ENCODE measurements at regions not wholly inside any gene's neighbourhood (a gene's known extent, or its start where the extent isn't known, plus 50 kb on each side); places are given as distances from the start of the nearest gene placed in this dataset.

- Mint-ChIP-seq H3K27me3 (no peaks in the 10 kb centered on the region), H3K9me3 (no peaks in the 10 kb centered on the region), H3K27ac (no peak overlapping the region), H3K4me1 (no peaks in the 10 kb centered on the region), H3K36me3 (no peaks in the 10 kb centered on the region), H3K4me3 (no peak overlapping the region)
- ATAC-seq (replicated peaks in 1 of 4) (no peak), DNase-seq (no peak)
- WGBS (ENCODE audit: insufficient coverage): 100% methylated on average over 1 of the region's 2 CpGs
- Histone ChIP-seq H3K27ac (ENCODE audit: low read length) (no peak overlapping the region), H3K4me3 (ENCODE audit: control insufficient read depth in 1 of 2, extremely low read depth in 1 of 2, low read length in 1 of 2) (no peak overlapping the region), H3K27me3 (replicated peaks in 1 of 2; ENCODE audit: control insufficient read depth in 2 of 2, extremely low read depth in 1 of 2, insufficient read depth in 2 of 2, low read length in 1 of 2) (no peaks in the 10 kb centered on the region), H3K9me3 (no peaks in the 10 kb centered on the region), H3K36me3 (ENCODE audit: control insufficient read depth in 2 of 2, extremely low read depth in 1 of 2, insufficient read depth in 1 of 2, low read length in 1 of 2) (no peaks in the 10 kb centered on the region), H3K4me1 (ENCODE audit: control insufficient read depth in 1 of 2, extremely low read depth in 1 of 2, insufficient read depth in 2 of 2, low read length in 2 of 2) (no peaks in the 10 kb centered on the region)
- CTCF ChIA-PET: interaction anchor here in 1 of 2 donors (0.6 kb wide), 2 partner anchors 77 to 1179 kb away, joined by 3 read pairs; no protein-coding TSS in a partner anchor
- POLR2A ChIA-PET: no interaction called here
Measured at GRCh38 chr7:10592604-10593003, 381.1 kb upstream of the PHF14 start.

DNA sequence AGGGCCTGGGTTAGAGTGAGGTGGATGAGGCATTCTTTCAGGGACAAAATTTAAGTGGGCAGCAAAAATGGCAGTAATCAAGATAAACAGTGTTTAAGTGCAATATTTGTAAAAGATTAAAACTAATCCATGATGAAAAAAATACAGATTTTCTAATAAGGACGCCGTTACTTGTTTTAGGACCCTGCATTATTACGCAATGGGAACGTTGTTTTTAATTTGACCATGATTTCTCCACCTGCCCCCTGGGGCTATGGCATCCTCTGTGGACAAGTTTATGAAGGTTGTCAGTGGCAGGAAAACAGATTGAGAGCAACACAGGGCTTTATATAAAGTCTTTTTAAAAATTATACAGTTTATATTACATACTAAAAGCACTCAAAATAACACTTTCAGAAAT lies 380.6 kb upstream of the PHF14 start:
- Mint-ChIP-seq H3K9me3 (no peaks in the 10 kb centered on the region), H3K4me1 (no peaks in the 10 kb centered on the region), H3K4me3 (no peak overlapping the region), H3K27me3 (no peaks in the 10 kb centered on the region), H3K27ac (no peak overlapping the region), H3K36me3 (no peaks in the 10 kb centered on the region)
- Histone ChIP-seq H3K9me3 (no peaks in the 10 kb centered on the region), H3K27ac (ENCODE audit: low read length) (no peak overlapping the region), H3K27me3 (replicated peaks in 1 of 2; ENCODE audit: control insufficient read depth in 2 of 2, extremely low read depth in 1 of 2, insufficient read depth in 2 of 2, low read length in 1 of 2) (no peaks in the 10 kb centered on the region), H3K36me3 (ENCODE audit: control insufficient read depth in 2 of 2, extremely low read depth in 1 of 2, insufficient read depth in 1 of 2, low read length in 1 of 2) (no peaks in the 10 kb centered on the region), H3K4me1 (ENCODE audit: control insufficient read depth in 1 of 2, extremely low read depth in 1 of 2, insufficient read depth in 2 of 2, low read length in 2 of 2) (no peaks in the 10 kb centered on the region), H3K4me3 (ENCODE audit: control insufficient read depth in 1 of 2, extremely low read depth in 1 of 2, low read length in 1 of 2) (no peak overlapping the region)
- ATAC-seq (replicated peaks in 1 of 4): no peak
- ChIA-PET CTCF (interaction anchor here in 1 of 2 donors (0.6 kb wide), 2 partner anchors 76 to 1180 kb away, joined by 3 read pairs; no protein-coding TSS in a partner anchor), POLR2A (no interaction called here)
- no CpG with 5 or more reads among the region's 4 CpGs for WGBS (ENCODE audit: insufficient coverage)
- no peak for DNase-seq

- H3K27me3 ChIP-seq (replicated peaks in 1 of 2; ENCODE audit: control insufficient read depth in 2 of 2, extremely low read depth in 1 of 2, insufficient read depth in 2 of 2, low read length in 1 of 2): no peaks in the 10 kb centered on the region
- Mint-ChIP-seq H3K27ac (no peak overlapping the region), H3K9me3 (no peaks in the 10 kb centered on the region), H3K4me3 (no peak overlapping the region), H3K4me1 (no peaks in the 10 kb centered on the region), H3K36me3 (no peaks in the 10 kb centered on the region), H3K27me3 (no peaks in the 10 kb centered on the region)
- POLR2A ChIA-PET: no interaction called here
- DNase-seq (no peak), ATAC-seq (replicated peaks in 1 of 4) (no peak)
- no peaks in the 10 kb centered on the region for H3K9me3 ChIP-seq
- H3K4me3 ChIP-seq (ENCODE audit: control insufficient read depth in 1 of 2, extremely low read depth in 1 of 2, low read length in 1 of 2): no peak overlapping the region
- no peak overlapping the region for H3K27ac ChIP-seq (ENCODE audit: low read length)
- CTCF ChIA-PET: no interaction called here
- H3K4me1 ChIP-seq (ENCODE audit: control insufficient read depth in 1 of 2, extremely low read depth in 1 of 2, insufficient read depth in 2 of 2, low read length in 2 of 2): no peaks in the 10 kb centered on the region
- no peaks in the 10 kb centered on the region for H3K36me3 ChIP-seq (ENCODE audit: control insufficient read depth in 2 of 2, extremely low read depth in 1 of 2, insufficient read depth in 1 of 2, low read length in 1 of 2)
- 92% methylated on average over 2 of the region's 2 CpGs for WGBS (ENCODE audit: insufficient coverage)
Measured at GRCh38 chr7:10596827-10597226, 376.8 kb upstream of the PHF14 start.

DNA sequence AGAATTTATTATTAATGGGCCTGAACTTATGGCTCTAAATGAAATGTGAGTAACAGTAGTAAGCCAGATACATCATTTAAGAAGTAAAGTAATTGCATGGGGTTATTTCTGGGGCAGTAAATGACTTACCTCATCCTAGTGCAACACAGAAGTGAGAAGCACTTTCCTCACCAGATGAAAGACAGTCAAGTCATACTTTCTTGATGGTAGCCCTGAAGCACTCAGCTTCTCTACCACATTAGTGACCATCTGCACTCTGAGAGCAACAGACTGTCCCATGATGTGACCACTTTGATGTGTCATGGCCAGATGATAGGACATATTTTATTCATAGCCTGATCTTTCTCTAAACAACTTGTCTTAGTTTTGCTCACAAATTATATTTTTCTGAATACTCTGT lies 369.5 kb upstream of the PHF14 start:
- Histone ChIP-seq H3K4me3 (ENCODE audit: control insufficient read depth in 1 of 2, extremely low read depth in 1 of 2, low read length in 1 of 2) (no peak overlapping the region), H3K27me3 (replicated peaks in 1 of 2; ENCODE audit: control insufficient read depth in 2 of 2, extremely low read depth in 1 of 2, insufficient read depth in 2 of 2, low read length in 1 of 2) (no peaks in the 10 kb centered on the region), H3K36me3 (ENCODE audit: control insufficient read depth in 2 of 2, extremely low read depth in 1 of 2, insufficient read depth in 1 of 2, low read length in 1 of 2) (no peaks in the 10 kb centered on the region), H3K4me1 (ENCODE audit: control insufficient read depth in 1 of 2, extremely low read depth in 1 of 2, insufficient read depth in 2 of 2, low read length in 2 of 2) (no peaks in the 10 kb centered on the region), H3K9me3 (no peaks in the 10 kb centered on the region), H3K27ac (ENCODE audit: low read length) (no peak overlapping the region)
- H3K27me3 Mint-ChIP-seq: no peaks in the 10 kb centered on the region
- no peaks in the 10 kb centered on the region for H3K9me3 Mint-ChIP-seq
- H3K4me3 Mint-ChIP-seq: no peak overlapping the region
- H3K4me1 Mint-ChIP-seq: no peaks in the 10 kb centered on the region
- ATAC-seq (replicated peaks in 1 of 4) (no peak), DNase-seq (no peak)
- no peaks in the 10 kb centered on the region for H3K36me3 Mint-ChIP-seq
- no peak overlapping the region for H3K27ac Mint-ChIP-seq
- ChIA-PET CTCF (no interaction called here), POLR2A (no interaction called here)

DNA sequence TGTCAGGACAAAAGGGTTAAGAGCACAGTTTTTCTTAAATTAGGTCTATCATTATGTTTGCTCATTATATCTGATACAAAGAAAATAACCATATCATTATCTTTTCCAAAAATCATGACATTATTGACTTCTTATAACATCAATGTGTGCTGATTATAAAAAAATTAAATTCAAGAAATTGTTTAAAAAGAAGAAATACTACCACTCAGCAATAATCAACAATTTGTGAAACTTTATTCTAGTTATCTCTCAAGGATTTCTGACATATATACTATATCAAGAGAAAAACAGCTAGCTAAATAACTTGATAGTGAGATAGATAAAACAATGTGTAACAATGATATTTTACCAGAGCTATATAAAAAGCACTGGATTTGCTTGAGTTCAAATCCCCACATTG lies 360.7 kb upstream of the PHF14 start:
- H3K27ac ChIP-seq (ENCODE audit: low read length): no peak overlapping the region
- Mint-ChIP-seq H3K27me3 (peaks cover 2 to 3% of the 10 kb centered on the region in 2 donors), H3K36me3 (no peaks in the 10 kb centered on the region), H3K4me3 (no peak overlapping the region), H3K27ac (no peak overlapping the region), H3K4me1 (no peaks in the 10 kb centered on the region), H3K9me3 (peaks cover 0 to 8% (median 5%) of the 10 kb centered on the region in 3 donors)
- ATAC-seq (replicated peaks in 1 of 4) (no peak), DNase-seq (no peak)
- no peaks in the 10 kb centered on the region for H3K27me3 ChIP-seq (replicated peaks in 1 of 2; ENCODE audit: control insufficient read depth in 2 of 2, extremely low read depth in 1 of 2, insufficient read depth in 2 of 2, low read length in 1 of 2)
- H3K4me1 ChIP-seq (ENCODE audit: control insufficient read depth in 1 of 2, extremely low read depth in 1 of 2, insufficient read depth in 2 of 2, low read length in 2 of 2): no peaks in the 10 kb centered on the region
- ChIA-PET POLR2A (no interaction called here), CTCF (no interaction called here)
- no peaks in the 10 kb centered on the region for H3K9me3 ChIP-seq
- no peaks in the 10 kb centered on the region for H3K36me3 ChIP-seq (ENCODE audit: control insufficient read depth in 2 of 2, extremely low read depth in 1 of 2, insufficient read depth in 1 of 2, low read length in 1 of 2)
- no peak overlapping the region for H3K4me3 ChIP-seq (ENCODE audit: control insufficient read depth in 1 of 2, extremely low read depth in 1 of 2, low read length in 1 of 2)

DNA sequence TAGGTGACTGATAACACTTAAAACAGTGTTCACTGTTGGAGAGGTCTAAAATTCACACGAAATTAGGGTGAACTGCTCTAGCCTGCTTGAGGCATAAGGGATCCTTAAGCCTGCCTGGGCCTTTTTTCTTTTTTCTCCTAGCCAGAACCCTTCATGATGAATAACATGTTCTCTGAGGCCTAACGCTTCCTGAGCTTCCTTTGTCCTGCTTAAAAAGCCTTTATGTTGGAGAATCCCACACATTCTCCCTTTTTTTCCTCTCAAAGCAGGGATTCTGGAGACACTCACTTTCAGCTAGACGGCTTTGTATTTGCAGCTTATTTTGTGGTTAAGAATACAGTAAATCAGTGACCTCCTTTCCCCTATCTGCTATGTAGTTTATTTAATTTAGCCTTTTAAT lies 354.7 kb upstream of the PHF14 start:
- CTCF ChIA-PET: no interaction called here
- no peak for DNase-seq
- Histone ChIP-seq H3K4me3 (ENCODE audit: control insufficient read depth in 1 of 2, extremely low read depth in 1 of 2, low read length in 1 of 2) (no peak overlapping the region), H3K27ac (ENCODE audit: low read length) (no peak overlapping the region), H3K36me3 (ENCODE audit: control insufficient read depth in 2 of 2, extremely low read depth in 1 of 2, insufficient read depth in 1 of 2, low read length in 1 of 2) (no peaks in the 10 kb centered on the region), H3K27me3 (replicated peaks in 1 of 2; ENCODE audit: control insufficient read depth in 2 of 2, extremely low read depth in 1 of 2, insufficient read depth in 2 of 2, low read length in 1 of 2) (no peaks in the 10 kb centered on the region), H3K9me3 (no peaks in the 10 kb centered on the region), H3K4me1 (ENCODE audit: control insufficient read depth in 1 of 2, extremely low read depth in 1 of 2, insufficient read depth in 2 of 2, low read length in 2 of 2) (no peaks in the 10 kb centered on the region)
- Mint-ChIP-seq H3K9me3 (peaks cover 0 to 13% (median 5%) of the 10 kb centered on the region in 3 donors), H3K36me3 (no peaks in the 10 kb centered on the region), H3K27me3 (peaks cover 2 to 5% of the 10 kb centered on the region in 2 donors), H3K27ac (no peak overlapping the region), H3K4me1 (no peaks in the 10 kb centered on the region), H3K4me3 (no peak overlapping the region)
- POLR2A ChIA-PET: no interaction called here
- 50% methylated on average over 1 of the region's 3 CpGs for WGBS (ENCODE audit: insufficient coverage)
- ATAC-seq (replicated peaks in 1 of 4): no peak

GRCh38 chr7:10632712-10633111 lies 341.0 kb upstream of the PHF14 start:
- ATAC-seq (replicated peaks in 1 of 4) (no peak), DNase-seq (no peak)
- H3K4me1 ChIP-seq (ENCODE audit: control insufficient read depth in 1 of 2, extremely low read depth in 1 of 2, insufficient read depth in 2 of 2, low read length in 2 of 2): no peaks in the 10 kb centered on the region
- H3K27ac ChIP-seq (ENCODE audit: low read length): no peak overlapping the region
- POLR2A ChIA-PET: no interaction called here
- CTCF ChIA-PET: no interaction called here
- H3K36me3 ChIP-seq (ENCODE audit: control insufficient read depth in 2 of 2, extremely low read depth in 1 of 2, insufficient read depth in 1 of 2, low read length in 1 of 2): no peaks in the 10 kb centered on the region
- no peak overlapping the region for H3K4me3 ChIP-seq (ENCODE audit: control insufficient read depth in 1 of 2, extremely low read depth in 1 of 2, low read length in 1 of 2)
- H3K9me3 ChIP-seq: no peaks in the 10 kb centered on the region
- no peaks in the 10 kb centered on the region for H3K36me3 Mint-ChIP-seq
- H3K9me3 Mint-ChIP-seq: peaks cover 6 to 15% (median 10%) of the 10 kb centered on the region in 3 donors
- H3K27me3 ChIP-seq (replicated peaks in 1 of 2; ENCODE audit: control insufficient read depth in 2 of 2, extremely low read depth in 1 of 2, insufficient read depth in 2 of 2, low read length in 1 of 2): no peaks in the 10 kb centered on the region
- no peaks in the 10 kb centered on the region for H3K4me1 Mint-ChIP-seq
- no peaks in the 10 kb centered on the region for H3K27me3 Mint-ChIP-seq
- no peak overlapping the region for H3K4me3 Mint-ChIP-seq
- no peak overlapping the region for H3K27ac Mint-ChIP-seq
- no CpG with 5 or more reads among the region's 1 CpG for WGBS (ENCODE audit: insufficient coverage)

Measured in T-cell (primary cell).